ENCODE measurements at regions not wholly inside any gene's neighbourhood (a gene's known extent, or its start where the extent isn't known, plus 50 kb on each side); places are given as distances from the start of the nearest gene placed in this dataset.

- no peak for TF ChIP-seq CTCF (IDR thresholded peaks at IDR 0.05; ENCODE audit: low read depth, low read length, poor library complexity, severe bottlenecking)
- TF ChIP-seq EZH2phosphoT487 (IDR thresholded peaks at IDR 0.05; ENCODE audit: borderline replicate concordance, low read length) = no peak
Observed at GRCh38 chr4:174055344-174055743, 228.1 kb downstream of the FBXO8 start.
